Activated CD8-positive, alpha-beta T cell treated with anti-CD3 and anti-CD28 coated beads, Interleukin-2, amount 10 ng/mL, durations not matched to agents 7 days and 5 days (primary cell): ENCODE measurements at regions not wholly inside any gene's neighbourhood (a gene's known extent, or its start where the extent isn't known, plus 50 kb on each side); places are given as distances from the start of the nearest gene placed in this dataset.
"Not testable (repeated sequence)": the region's sequence is repeated elsewhere in the genome, so short reads cannot be mapped to it uniquely, and the experiment has no call there.

Experiments used
- ATAC-seq: fragments of 150-1000 bp; cut with Tn5 transposase; one replicate; pipeline ENCODE4 v1.10.0; 2021; ENCODE audit warnings: moderate library complexity
- CTCF ChIA-PET: fragments of 350-600 bp; sonication (Branson Sonifier 250); formaldehyde crosslinking; loops from one replicate; lab custom pipeline; 2021; ENCODE audit warnings: antibody characterized with exemption; lab: Charles Lee
- POLR2A ChIA-PET: fragments of 350-600 bp; sonication (Branson Sonifier 250); formaldehyde crosslinking; loops from one replicate; lab custom pipeline; 2021; ENCODE audit warnings: antibody characterized with exemption; lab: Charles Lee
- DNase-seq: peaks from one replicate; pipeline ENCODE4 v3.0.0-alpha.2; 2020
- H3K27ac Mint-ChIP-seq: one replicate; pipeline ENCODE4 v1.8.0; 2021; ENCODE audit warnings: mild to moderate bottlenecking, mixed read lengths
- H3K27me3 Mint-ChIP-seq: one replicate; pipeline ENCODE4 v1.8.0; 2021; ENCODE audit warnings: low read depth, mixed read lengths
- H3K36me3 Mint-ChIP-seq: one replicate; pipeline ENCODE4 v1.8.0; 2021; ENCODE audit warnings: low read depth, mixed read lengths
- H3K4me1 Mint-ChIP-seq: one replicate; pipeline ENCODE4 v1.8.0; 2021; ENCODE audit warnings: low read depth, mixed read lengths
- H3K4me3 Mint-ChIP-seq: one replicate; pipeline ENCODE4 v1.8.0; 2021; ENCODE audit warnings: mild to moderate bottlenecking, mixed read lengths
- H3K9me3 Mint-ChIP-seq: one replicate; pipeline ENCODE4 v1.8.0; 2022; ENCODE audit warnings: mixed read lengths; ENCODE audit not compliant: insufficient read depth

DNA sequence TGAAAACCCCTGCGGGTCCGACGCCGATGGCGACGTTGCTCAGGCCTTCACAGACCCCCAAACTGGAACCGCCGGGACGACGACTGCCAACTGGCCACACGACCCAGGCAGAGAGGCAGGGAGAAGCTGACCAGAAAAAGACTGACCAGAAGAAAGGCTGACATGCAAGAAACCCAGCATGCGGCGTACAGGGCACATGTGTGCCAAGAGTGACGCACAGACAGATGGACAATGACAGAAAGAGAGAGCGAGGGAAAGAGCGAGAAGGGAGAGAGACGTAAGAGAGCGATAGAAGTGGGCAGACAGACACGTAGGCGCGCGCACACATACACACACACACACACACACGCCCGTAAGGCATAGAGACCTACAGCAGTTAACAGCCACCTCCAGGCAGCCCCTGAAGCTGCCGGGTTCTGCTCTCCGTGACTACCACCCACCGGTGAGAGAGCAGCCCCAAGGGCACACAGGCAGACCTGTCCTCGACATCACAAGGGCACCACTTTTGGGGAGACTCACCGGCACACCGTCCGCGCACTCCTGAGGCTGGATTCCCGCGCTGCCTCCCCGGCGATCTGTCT lies 67.2 kb upstream of the ZNF527 start:
- no peaks in the 10 kb centered on the region for H3K4me1 Mint-ChIP-seq
- no peak overlapping the region for H3K27ac Mint-ChIP-seq
- ATAC-seq (no peak), DNase-seq (no peak)
- ChIA-PET CTCF (no interaction called here), POLR2A (no interaction called here)
- H3K36me3 Mint-ChIP-seq, result peaks cover 3% of the 10 kb centered on the region
- no peak overlapping the region for H3K4me3 Mint-ChIP-seq
- H3K9me3 Mint-ChIP-seq, result peaks cover 4% of the 10 kb centered on the region
- H3K27me3 Mint-ChIP-seq, result no peaks in the 10 kb centered on the region

DNA sequence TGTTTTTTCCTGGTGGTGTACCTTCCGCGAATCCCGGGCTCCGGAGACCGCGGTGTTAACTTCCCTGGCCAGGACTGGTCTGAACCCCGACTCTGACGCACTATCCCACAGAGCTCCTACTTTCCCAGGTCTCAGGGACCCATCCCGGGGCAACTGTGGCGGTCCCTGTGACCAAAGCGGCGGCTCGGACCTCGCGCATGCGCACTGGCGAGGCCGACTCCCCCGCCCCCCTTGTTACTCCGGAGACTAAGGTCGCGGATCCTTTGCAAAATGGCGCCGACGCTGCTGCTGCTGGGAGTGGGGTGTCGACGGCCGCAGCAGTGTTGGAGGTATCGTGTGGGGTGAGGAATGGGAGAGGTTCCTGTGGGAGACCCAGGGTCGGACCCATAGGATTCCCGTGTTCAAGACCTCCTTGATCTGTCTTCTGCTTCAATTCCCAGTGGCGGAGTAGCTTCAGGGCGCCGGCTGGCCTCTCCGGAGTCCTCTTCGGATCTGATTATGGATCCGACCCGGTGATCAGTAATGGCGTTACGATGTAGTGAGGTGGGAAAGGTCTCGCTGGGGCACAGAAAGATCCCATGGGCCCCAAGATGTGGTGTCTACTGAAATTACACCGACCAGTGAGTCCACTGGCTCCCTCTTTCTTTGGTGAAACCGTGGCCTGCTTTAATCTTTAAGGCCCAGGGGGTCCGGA lies 66.6 kb upstream of the ZNF527 start:
- ChIA-PET POLR2A (no interaction called here), CTCF (no interaction called here)
- H3K36me3 Mint-ChIP-seq, result peaks cover 3% of the 10 kb centered on the region
- no peaks in the 10 kb centered on the region for H3K27me3 Mint-ChIP-seq
- no peaks in the 10 kb centered on the region for H3K4me1 Mint-ChIP-seq
- no peak overlapping the region for H3K27ac Mint-ChIP-seq
- ATAC-seq (no peak), DNase-seq (no peak)
- peak overlapping the region; percentile 12 for H3K4me3 Mint-ChIP-seq
- peaks cover 4% of the 10 kb centered on the region for H3K9me3 Mint-ChIP-seq

DNA sequence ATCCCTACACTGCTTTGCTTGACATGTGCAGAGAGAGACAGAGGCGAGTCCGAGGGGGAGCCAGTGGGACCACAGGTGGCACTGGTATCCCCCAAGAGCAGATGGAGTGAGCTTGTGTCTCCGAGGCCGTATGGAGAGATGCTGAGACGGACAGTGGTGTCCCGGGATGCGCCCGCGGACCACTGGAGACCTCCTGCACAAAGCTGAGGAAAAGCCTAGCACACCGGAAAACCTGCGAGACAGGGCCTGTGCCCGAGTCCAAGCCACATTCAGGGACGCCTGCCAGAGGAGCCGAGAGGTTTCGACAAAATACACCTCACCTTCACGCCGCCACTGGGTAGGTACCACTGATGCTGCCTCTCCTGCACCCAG lies 66.0 kb upstream of the ZNF527 start:
- CTCF ChIA-PET, result no interaction called here
- Mint-ChIP-seq H3K9me3 (peaks cover 4% of the 10 kb centered on the region), H3K27me3 (no peaks in the 10 kb centered on the region), H3K4me1 (no peaks in the 10 kb centered on the region), H3K36me3 (peaks cover 3% of the 10 kb centered on the region), H3K27ac (no peak overlapping the region), H3K4me3 (no peak overlapping the region)
- DNase-seq (no peak), ATAC-seq (no peak)
- POLR2A ChIA-PET, result no interaction called here

- Mint-ChIP-seq H3K4me1 (no peaks in the 10 kb centered on the region), H3K36me3 (peaks cover 3% of the 10 kb centered on the region), H3K27me3 (peaks cover 2% of the 10 kb centered on the region), H3K9me3 (peaks cover 4% of the 10 kb centered on the region), H3K27ac (no peak overlapping the region), H3K4me3 (no peak overlapping the region)
- CTCF ChIA-PET, result no interaction called here
- DNase-seq (no peak), ATAC-seq (no peak)
- POLR2A ChIA-PET, result no interaction called here
Measured at GRCh38 chr19:37306383-37306963, 64.4 kb upstream of the ZNF527 start.

GRCh38 chr19:37309834-37310575 lies 60.9 kb upstream of the ZNF527 start:
- peaks cover 8% of the 10 kb centered on the region for H3K36me3 Mint-ChIP-seq
- no peak overlapping the region for H3K27ac Mint-ChIP-seq
- ATAC-seq (no peak), DNase-seq (peak; percentile 39)
- peaks cover 17% of the 10 kb centered on the region for H3K4me1 Mint-ChIP-seq
- CTCF ChIA-PET, result interaction anchor here (1.3 to 1.6 kb wide), 2 partner anchors 61 to 242 kb away, joined by 6 read pairs; partner anchors contain the start of gene ZNF527
- POLR2A ChIA-PET, result no interaction called here
- peaks cover 16% of the 10 kb centered on the region for H3K9me3 Mint-ChIP-seq
- no peak overlapping the region for H3K4me3 Mint-ChIP-seq
- peaks cover 2% of the 10 kb centered on the region for H3K27me3 Mint-ChIP-seq

DNA sequence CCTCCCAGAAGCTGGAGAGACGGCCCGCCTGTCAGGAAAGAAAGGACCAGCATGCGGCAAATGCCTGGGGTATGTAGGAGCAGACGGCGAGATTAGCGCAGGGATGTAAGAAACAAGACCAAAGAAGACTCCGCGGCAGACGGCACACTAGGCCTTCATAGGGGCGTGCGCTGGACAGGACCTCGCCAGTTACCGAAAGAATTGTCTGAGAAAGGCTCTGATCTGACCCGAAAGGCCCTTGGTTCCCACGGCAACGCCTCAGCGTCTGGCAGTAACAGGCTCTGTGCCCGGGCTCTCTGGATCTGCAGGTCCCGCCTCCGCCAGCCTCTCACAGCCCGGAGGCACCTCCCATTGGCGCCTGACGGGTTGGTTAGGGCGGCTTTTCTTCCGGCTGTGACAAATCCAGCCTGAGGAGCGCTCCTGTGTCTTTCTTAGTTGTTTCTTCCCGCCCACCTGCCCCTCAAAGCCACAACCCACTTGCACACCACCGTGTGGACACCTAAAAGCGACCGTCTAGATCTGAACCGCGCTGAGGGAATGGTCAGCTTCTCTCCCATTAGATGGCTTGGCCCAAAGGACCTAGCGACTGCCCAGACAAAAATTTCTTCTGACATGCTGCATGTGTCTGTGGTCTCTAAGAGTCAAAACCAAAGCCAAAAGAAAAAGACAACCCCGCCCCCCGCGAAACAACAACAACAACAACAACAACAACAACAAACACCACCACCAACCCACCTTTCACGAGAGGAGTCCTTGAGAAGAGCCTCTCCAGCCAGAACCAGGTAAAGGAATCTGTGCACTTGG lies 58.2 kb upstream of the ZNF527 start:
- H3K4me1 Mint-ChIP-seq, result peaks cover 22% of the 10 kb centered on the region
- ATAC-seq (peak; percentile 45), DNase-seq (peak; percentile 66)
- peak overlapping the region; percentile 74 for H3K4me3 Mint-ChIP-seq
- H3K9me3 Mint-ChIP-seq, result peaks cover 21% of the 10 kb centered on the region
- H3K27ac Mint-ChIP-seq, result peak overlapping the region; percentile 60
- H3K27me3 Mint-ChIP-seq, POLR2A ChIA-PET, CTCF ChIA-PET: not testable (repeated sequence)
- H3K36me3 Mint-ChIP-seq, result peaks cover 14% of the 10 kb centered on the region

GRCh38 chr19:37313335-37313627 lies 57.6 kb upstream of the ZNF527 start:
- POLR2A ChIA-PET, result no interaction called here
- no peak for ATAC-seq
- DNase-seq, result no peak
- CTCF ChIA-PET, result no interaction called here
- peaks cover 2% of the 10 kb centered on the region for H3K27me3 Mint-ChIP-seq
- peak overlapping the region; percentile 60 for H3K27ac Mint-ChIP-seq
- peak overlapping the region; percentile 74 for H3K4me3 Mint-ChIP-seq
- peaks cover 14% of the 10 kb centered on the region for H3K36me3 Mint-ChIP-seq
- H3K9me3 Mint-ChIP-seq, result peaks cover 21% of the 10 kb centered on the region
- peaks cover 22% of the 10 kb centered on the region for H3K4me1 Mint-ChIP-seq

DNA sequence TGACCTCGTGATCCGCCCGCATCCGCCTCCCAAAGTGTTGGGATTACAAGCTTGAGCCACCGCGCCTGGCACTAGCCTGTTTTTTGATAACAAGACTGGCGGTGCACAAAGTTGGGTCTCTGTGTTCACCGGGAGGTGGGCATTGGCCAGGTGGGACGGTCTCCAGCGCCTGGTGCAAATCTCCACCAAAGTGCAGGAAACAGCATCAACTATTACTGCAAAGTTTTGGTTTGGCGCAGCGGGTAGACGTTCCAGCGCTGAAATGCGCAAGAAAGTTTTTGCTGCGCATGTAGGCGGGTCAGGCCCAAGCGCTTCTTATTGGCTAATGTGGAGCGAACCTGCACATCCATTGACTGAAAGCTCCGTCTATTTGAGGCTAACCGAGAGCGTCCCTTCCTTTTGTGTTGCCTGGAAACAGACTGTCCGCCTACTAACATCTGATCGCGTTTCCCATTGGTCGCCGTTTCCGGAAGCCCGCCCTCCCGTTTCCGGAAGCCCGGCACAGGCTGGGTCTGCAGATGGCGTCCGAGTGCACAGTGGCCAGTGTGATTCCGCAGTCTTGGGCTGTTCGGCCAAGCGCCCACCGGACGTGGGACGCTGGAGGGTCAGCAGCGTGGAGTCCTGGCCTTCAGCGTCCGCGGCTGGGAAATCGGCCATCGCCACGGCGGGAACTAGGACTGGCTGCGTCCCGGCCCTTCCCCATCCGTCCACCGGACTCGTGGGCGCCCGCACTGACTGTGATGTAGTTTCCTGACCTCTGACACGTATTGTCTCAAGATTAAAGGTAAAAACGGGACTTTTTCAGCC lies 53.3 kb upstream of the ZNF527 start:
- ATAC-seq (peak; percentile 98), DNase-seq (peak; percentile 96)
- ChIA-PET CTCF (interaction anchor here (0.9 to 1.0 kb wide), 3 partner anchors 17 to 189 kb away, joined by 3 to 7 read pairs (median 4); a partner anchor contains a TSS), POLR2A (interaction anchor here (0.6 to 1.5 kb wide), 9 partner anchors 17 to 336 kb away, joined by 3 to 6 read pairs (median 3); partner anchors contain the start of genes ZNF420, ZNF527, ZNF569 and ZNF570)
- Mint-ChIP-seq H3K9me3 (peaks cover 21% of the 10 kb centered on the region), H3K36me3 (peaks cover 46% of the 10 kb centered on the region), H3K4me3 (peak overlapping the region; percentile 95), H3K4me1 (peaks cover 40% of the 10 kb centered on the region), H3K27ac (peak overlapping the region; percentile 96), H3K27me3 (no peaks in the 10 kb centered on the region)

- H3K27ac Mint-ChIP-seq, H3K27me3 Mint-ChIP-seq, H3K9me3 Mint-ChIP-seq, ATAC-seq, DNase-seq, H3K4me3 Mint-ChIP-seq, CTCF ChIA-PET, POLR2A ChIA-PET: not testable (repeated sequence)
- Mint-ChIP-seq H3K36me3 (peaks cover 54% of the 10 kb centered on the region), H3K4me1 (peaks cover 31% of the 10 kb centered on the region)
Measured at GRCh38 chr19:37320988-37321387, 49.9 kb upstream of the ZNF527 start.
